GM23338 (cell line): ENCODE measurements at regions not wholly inside any gene's neighbourhood (a gene's known extent, or its start where the extent isn't known, plus 50 kb on each side); places are given as distances from the start of the nearest gene placed in this dataset.

Experiments
- ATAC-seq: fragments of 200-7000 bp; cut with Tn5 transposase; 3 replicates; pipeline ENCODE4 v1.9.1; 2020
- DNase-seq: peaks from one replicate; pipeline ENCODE4 v3.0.0-alpha.2; 2015; ENCODE audit warnings: low spot score
- H2AFZ ChIP-seq: fragments of 200-600 bp; sonication (generic); 2 replicates; pipeline ENCODE4 v1.8.0; 2016; ENCODE audit warnings: antibody characterized with exemption, mild to moderate bottlenecking, moderate library complexity
- H3F3A ChIP-seq: fragments of 200-600 bp; sonication (generic); replicated peaks from 2 replicates; pipeline ENCODE4 v1.8.0; 2017; ENCODE audit warnings: antibody characterized with exemption, mixed run types, low read depth
- H3K27ac ChIP-seq: fragments of 200-600 bp; sonication (generic); 2 replicates; pipeline ENCODE4 v1.6.1; 2016; ENCODE audit warnings: low read depth
- H3K27me3 ChIP-seq: fragments of 200-600 bp; sonication (generic); 2 replicates; pipeline ENCODE4 v1.8.0; 2016; ENCODE audit warnings: mild to moderate bottlenecking, mixed run types, moderate library complexity; ENCODE audit not compliant: insufficient read depth
- H3K36me3 ChIP-seq: fragments of 200-600 bp; sonication (generic); 2 replicates; pipeline ENCODE4 v1.8.0; 2016; ENCODE audit warnings: mild to moderate bottlenecking; ENCODE audit not compliant: insufficient read depth
- H3K4me1 ChIP-seq: fragments of 200-600 bp; sonication (generic); 2 replicates; pipeline ENCODE4 v1.8.0; 2016; ENCODE audit warnings: mild to moderate bottlenecking, moderate library complexity; ENCODE audit not compliant: insufficient read depth
- H3K4me2 ChIP-seq: fragments of 200-600 bp; sonication (generic); 2 replicates; pipeline ENCODE4 v1.7.1; 2017; ENCODE audit warnings: mixed run types
- H3K4me3 ChIP-seq: fragments of 200-600 bp; sonication (generic); 2 replicates; pipeline ENCODE4 v1.6.1; 2016; ENCODE audit warnings: mixed run types
- H3K79me2 ChIP-seq: fragments of 200-600 bp; sonication (generic); replicated peaks from 2 replicates; pipeline ENCODE4 v1.8.0; 2017; ENCODE audit warnings: mild to moderate bottlenecking; ENCODE audit not compliant: insufficient read depth
- H3K9me2 ChIP-seq: fragments of 200-600 bp; sonication (generic); 2 replicates; pipeline ENCODE4 v1.8.0; 2017; ENCODE audit not compliant: insufficient read depth
- H4K20me1 ChIP-seq: fragments of 200-600 bp; sonication (generic); replicated peaks from 2 replicates; pipeline ENCODE4 v1.8.0; 2017; ENCODE audit warnings: mild to moderate bottlenecking; ENCODE audit not compliant: insufficient read depth
- H3K27ac Mint-ChIP-seq: 2 replicates; pipeline ENCODE4 v1.8.0; 2020; ENCODE audit warnings: inconsistent platforms, mild to moderate bottlenecking, moderate library complexity, mixed read lengths
- H3K27me3 Mint-ChIP-seq: 3 replicates; pipeline ENCODE4 v1.8.0; 2022; ENCODE audit warnings: low read depth, mild to moderate bottlenecking, moderate library complexity, mixed read lengths, inconsistent platforms; ENCODE audit not compliant: insufficient read depth, poor library complexity
- H3K36me3 Mint-ChIP-seq: 3 replicates; pipeline ENCODE4 v1.8.0; 2021; ENCODE audit warnings: low read depth, mild to moderate bottlenecking, inconsistent platforms, moderate library complexity, mixed read lengths
- H3K4me1 Mint-ChIP-seq: 3 replicates; pipeline ENCODE4 v1.8.0; 2020; ENCODE audit warnings: mild to moderate bottlenecking, inconsistent platforms, mixed read lengths
- H3K4me3 Mint-ChIP-seq: 3 replicates; pipeline ENCODE4 v1.8.0; 2021; ENCODE audit warnings: moderate library complexity, mild to moderate bottlenecking, inconsistent platforms, mixed read lengths
- H3K9me3 Mint-ChIP-seq: 3 replicates; pipeline ENCODE4 v1.8.0; 2020; ENCODE audit warnings: moderate library complexity, mild to moderate bottlenecking, inconsistent platforms, mixed read lengths
- CREB1 ChIP-seq: fragments of 250-450 bp; sonication (Bioruptor Pico); IDR thresholded peaks from 2 replicates; pipeline ENCODE4 v1.5.0; 2020; ENCODE audit warnings: low read depth, mild to moderate bottlenecking, moderate library complexity
- EZH2 ChIP-seq: fragments of 200-600 bp; sonication (generic); IDR thresholded peaks from one replicate; pipeline ENCODE4 v1.8.0; 2017; ENCODE audit warnings: antibody characterized with exemption, mild to moderate bottlenecking, low read depth; ENCODE audit not compliant: unreplicated experiment
- EZH2phosphoT487 ChIP-seq: fragments of 200-600 bp; sonication (generic); IDR thresholded peaks from one replicate; pipeline ENCODE4 v1.8.1; 2018; ENCODE audit warnings: antibody characterized with exemption; ENCODE audit not compliant: unreplicated experiment
- JUNB ChIP-seq: IDR thresholded peaks from one replicate; pipeline ENCODE4 v1.6.1; 2016; ENCODE audit warnings: antibody characterized with exemption; ENCODE audit not compliant: unreplicated experiment
- NANOG ChIP-seq: IDR thresholded peaks from 2 replicates; pipeline ENCODE4 v1.6.1; 2016; ENCODE audit warnings: antibody characterized with exemption, borderline replicate concordance
- POLR2AphosphoS5 ChIP-seq: IDR thresholded peaks from 2 replicates; pipeline ENCODE4 v1.6.1; 2016; ENCODE audit warnings: antibody characterized with exemption, low read depth
- STAT1 ChIP-seq: IDR thresholded peaks from one replicate; pipeline ENCODE4 v1.6.1; 2016; ENCODE audit warnings: antibody characterized with exemption; ENCODE audit not compliant: unreplicated experiment
- ZNF114 ChIP-seq: fragments of 250-450 bp; sonication (Bioruptor Pico); IDR thresholded peaks from 2 replicates; pipeline ENCODE4 v1.5.0; 2020; ENCODE audit warnings: mild to moderate bottlenecking, moderate library complexity
- ZNF331 ChIP-seq: fragments of 250-450 bp; sonication (Bioruptor Pico); IDR thresholded peaks from 2 replicates; pipeline ENCODE4 v1.5.0; 2020; ENCODE audit warnings: low read depth, mild to moderate bottlenecking, moderate library complexity
- TF ChIP-seq, protein P1 (sequence below): fragments of 250-450 bp; sonication (Bioruptor Pico); IDR thresholded peaks from 2 replicates; pipeline ENCODE4 v1.5.0; 2020; ENCODE audit warnings: mild to moderate bottlenecking, moderate library complexity
- TF ChIP-seq, protein P2 (sequence below): IDR thresholded peaks from 2 replicates; pipeline ENCODE4 v1.6.1; 2016; ENCODE audit warnings: antibody characterized with exemption
- TF ChIP-seq, protein P3 (sequence below): IDR thresholded peaks from one replicate; pipeline ENCODE4 v1.6.1; 2018; ENCODE audit warnings: antibody characterized with exemption; ENCODE audit not compliant: unreplicated experiment
- TF ChIP-seq, protein P4 (sequence below), 2 experiments: fragments of 200-600 bp in 1 of 2; sonication (generic) in 1 of 2; conservative IDR thresholded peaks; 2 replicates each; pipeline versions ENCODE4 v1.5.1 to v1.6.1; 2016 to 2017; ENCODE audit warnings: antibody characterized with exemption in 2 of 2, low read depth in 2 of 2, mild to moderate bottlenecking in 2 of 2, moderate library complexity in 1 of 2

DNA sequence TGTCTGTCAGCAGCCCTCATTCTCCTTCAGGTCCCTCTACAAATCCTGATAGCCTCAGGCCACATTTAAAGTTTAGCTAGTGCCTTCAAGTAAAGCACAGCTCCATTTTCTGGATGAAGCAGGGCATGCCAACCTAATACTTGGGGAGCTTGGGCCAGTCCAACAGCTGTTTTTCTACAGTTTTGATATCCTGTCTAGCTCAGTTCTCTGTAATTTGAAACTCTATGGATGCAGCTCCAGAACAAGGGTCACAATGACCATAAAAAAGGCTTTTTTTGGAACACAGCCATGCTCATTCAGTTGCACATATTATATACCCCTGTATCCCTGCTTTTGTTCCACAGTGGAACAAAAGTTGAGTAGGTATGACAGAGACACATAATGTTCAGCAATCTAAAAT, 373.5 kb downstream of the SUCLG1 start:
- DNase-seq = no peak
- Histone ChIP-seq H3K27me3 (no peaks in the 10 kb centered on the region), H3K27ac (no peak overlapping the region), H3K9me2 (peaks cover 3% of the 10 kb centered on the region), H3F3A (no peaks in the 10 kb centered on the region), H3K4me3 (no peak overlapping the region), H2AFZ (no peak overlapping the region), H3K4me2 (no peak overlapping the region), H3K79me2 (no peaks in the 10 kb centered on the region), H3K4me1 (no peaks in the 10 kb centered on the region), H4K20me1 (no peaks in the 10 kb centered on the region), H3K36me3 (no peaks in the 10 kb centered on the region; the same call in 1 of the 2 replicates)
- no peaks in the 10 kb centered on the region; the same call in 2 of the 3 replicates for H3K9me3 Mint-ChIP-seq
- H3K36me3 Mint-ChIP-seq = no peaks in the 10 kb centered on the region
- ATAC-seq = no peak
- H3K27me3 Mint-ChIP-seq = no peaks in the 10 kb centered on the region
- H3K27ac Mint-ChIP-seq = no peak overlapping the region
- TF ChIP-seq, protein P1, sequence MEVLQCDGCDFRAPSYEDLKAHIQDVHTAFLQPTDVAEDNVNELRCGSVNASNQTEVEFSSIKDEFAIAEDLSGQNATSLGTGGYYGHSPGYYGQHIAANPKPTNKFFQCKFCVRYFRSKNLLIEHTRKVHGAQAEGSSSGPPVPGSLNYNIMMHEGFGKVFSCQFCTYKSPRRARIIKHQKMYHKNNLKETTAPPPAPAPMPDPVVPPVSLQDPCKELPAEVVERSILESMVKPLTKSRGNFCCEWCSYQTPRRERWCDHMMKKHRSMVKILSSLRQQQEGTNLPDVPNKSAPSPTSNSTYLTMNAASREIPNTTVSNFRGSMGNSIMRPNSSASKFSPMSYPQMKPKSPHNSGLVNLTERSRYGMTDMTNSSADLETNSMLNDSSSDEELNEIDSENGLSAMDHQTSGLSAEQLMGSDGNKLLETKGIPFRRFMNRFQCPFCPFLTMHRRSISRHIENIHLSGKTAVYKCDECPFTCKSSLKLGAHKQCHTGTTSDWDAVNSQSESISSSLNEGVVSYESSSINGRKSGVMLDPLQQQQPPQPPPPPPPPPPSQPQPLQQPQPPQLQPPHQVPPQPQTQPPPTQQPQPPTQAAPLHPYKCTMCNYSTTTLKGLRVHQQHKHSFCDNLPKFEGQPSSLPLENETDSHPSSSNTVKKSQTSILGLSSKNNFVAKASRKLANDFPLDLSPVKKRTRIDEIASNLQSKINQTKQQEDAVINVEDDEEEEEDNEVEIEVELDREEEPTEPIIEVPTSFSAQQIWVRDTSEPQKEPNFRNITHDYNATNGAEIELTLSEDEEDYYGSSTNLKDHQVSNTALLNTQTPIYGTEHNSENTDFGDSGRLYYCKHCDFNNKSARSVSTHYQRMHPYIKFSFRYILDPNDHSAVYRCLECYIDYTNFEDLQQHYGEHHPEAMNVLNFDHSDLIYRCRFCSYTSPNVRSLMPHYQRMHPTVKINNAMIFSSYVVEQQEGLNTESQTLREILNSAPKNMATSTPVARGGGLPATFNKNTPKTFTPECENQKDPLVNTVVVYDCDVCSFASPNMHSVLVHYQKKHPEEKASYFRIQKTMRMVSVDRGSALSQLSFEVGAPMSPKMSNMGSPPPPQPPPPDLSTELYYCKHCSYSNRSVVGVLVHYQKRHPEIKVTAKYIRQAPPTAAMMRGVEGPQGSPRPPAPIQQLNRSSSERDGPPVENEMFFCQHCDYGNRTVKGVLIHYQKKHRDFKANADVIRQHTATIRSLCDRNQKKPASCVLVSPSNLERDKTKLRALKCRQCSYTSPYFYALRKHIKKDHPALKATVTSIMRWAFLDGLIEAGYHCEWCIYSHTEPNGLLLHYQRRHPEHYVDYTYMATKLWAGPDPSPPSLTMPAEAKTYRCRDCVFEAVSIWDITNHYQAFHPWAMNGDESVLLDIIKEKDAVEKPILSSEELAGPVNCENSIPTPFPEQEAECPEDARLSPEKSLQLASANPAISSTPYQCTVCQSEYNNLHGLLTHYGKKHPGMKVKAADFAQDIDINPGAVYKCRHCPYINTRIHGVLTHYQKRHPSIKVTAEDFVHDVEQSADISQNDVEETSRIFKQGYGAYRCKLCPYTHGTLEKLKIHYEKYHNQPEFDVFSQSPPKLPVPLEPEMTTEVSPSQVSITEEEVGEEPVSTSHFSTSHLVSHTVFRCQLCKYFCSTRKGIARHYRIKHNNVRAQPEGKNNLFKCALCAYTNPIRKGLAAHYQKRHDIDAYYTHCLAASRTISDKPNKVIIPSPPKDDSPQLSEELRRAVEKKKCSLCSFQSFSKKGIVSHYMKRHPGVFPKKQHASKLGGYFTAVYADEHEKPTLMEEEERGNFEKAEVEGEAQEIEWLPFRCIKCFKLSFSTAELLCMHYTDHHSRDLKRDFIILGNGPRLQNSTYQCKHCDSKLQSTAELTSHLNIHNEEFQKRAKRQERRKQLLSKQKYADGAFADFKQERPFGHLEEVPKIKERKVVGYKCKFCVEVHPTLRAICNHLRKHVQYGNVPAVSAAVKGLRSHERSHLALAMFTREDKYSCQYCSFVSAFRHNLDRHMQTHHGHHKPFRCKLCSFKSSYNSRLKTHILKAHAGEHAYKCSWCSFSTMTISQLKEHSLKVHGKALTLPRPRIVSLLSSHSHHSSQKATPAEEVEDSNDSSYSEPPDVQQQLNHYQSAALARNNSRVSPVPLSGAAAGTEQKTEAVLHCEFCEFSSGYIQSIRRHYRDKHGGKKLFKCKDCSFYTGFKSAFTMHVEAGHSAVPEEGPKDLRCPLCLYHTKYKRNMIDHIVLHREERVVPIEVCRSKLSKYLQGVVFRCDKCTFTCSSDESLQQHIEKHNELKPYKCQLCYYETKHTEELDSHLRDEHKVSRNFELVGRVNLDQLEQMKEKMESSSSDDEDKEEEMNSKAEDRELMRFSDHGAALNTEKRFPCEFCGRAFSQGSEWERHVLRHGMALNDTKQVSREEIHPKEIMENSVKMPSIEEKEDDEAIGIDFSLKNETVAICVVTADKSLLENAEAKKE (CRISPR knock-in tag) = no peak
- TF ChIP-seq, protein P2, sequence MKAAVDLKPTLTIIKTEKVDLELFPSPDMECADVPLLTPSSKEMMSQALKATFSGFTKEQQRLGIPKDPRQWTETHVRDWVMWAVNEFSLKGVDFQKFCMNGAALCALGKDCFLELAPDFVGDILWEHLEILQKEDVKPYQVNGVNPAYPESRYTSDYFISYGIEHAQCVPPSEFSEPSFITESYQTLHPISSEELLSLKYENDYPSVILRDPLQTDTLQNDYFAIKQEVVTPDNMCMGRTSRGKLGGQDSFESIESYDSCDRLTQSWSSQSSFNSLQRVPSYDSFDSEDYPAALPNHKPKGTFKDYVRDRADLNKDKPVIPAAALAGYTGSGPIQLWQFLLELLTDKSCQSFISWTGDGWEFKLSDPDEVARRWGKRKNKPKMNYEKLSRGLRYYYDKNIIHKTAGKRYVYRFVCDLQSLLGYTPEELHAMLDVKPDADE = no peak
- no peak for TF ChIP-seq JUNB
- TF ChIP-seq ZNF114 = no peak
- no peak for TF ChIP-seq POLR2AphosphoS5
- TF ChIP-seq CREB1 (CRISPR knock-in tag) = no peak
- no peak for TF ChIP-seq STAT1
- TF ChIP-seq NANOG = no peak
- no peak for TF ChIP-seq EZH2phosphoT487
- TF ChIP-seq, protein P3, sequence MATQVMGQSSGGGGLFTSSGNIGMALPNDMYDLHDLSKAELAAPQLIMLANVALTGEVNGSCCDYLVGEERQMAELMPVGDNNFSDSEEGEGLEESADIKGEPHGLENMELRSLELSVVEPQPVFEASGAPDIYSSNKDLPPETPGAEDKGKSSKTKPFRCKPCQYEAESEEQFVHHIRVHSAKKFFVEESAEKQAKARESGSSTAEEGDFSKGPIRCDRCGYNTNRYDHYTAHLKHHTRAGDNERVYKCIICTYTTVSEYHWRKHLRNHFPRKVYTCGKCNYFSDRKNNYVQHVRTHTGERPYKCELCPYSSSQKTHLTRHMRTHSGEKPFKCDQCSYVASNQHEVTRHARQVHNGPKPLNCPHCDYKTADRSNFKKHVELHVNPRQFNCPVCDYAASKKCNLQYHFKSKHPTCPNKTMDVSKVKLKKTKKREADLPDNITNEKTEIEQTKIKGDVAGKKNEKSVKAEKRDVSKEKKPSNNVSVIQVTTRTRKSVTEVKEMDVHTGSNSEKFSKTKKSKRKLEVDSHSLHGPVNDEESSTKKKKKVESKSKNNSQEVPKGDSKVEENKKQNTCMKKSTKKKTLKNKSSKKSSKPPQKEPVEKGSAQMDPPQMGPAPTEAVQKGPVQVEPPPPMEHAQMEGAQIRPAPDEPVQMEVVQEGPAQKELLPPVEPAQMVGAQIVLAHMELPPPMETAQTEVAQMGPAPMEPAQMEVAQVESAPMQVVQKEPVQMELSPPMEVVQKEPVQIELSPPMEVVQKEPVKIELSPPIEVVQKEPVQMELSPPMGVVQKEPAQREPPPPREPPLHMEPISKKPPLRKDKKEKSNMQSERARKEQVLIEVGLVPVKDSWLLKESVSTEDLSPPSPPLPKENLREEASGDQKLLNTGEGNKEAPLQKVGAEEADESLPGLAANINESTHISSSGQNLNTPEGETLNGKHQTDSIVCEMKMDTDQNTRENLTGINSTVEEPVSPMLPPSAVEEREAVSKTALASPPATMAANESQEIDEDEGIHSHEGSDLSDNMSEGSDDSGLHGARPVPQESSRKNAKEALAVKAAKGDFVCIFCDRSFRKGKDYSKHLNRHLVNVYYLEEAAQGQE = no peak
- no peak for TF ChIP-seq ZNF331 (CRISPR knock-in tag)
- TF ChIP-seq EZH2 = no peak
- TF ChIP-seq, protein P4, sequence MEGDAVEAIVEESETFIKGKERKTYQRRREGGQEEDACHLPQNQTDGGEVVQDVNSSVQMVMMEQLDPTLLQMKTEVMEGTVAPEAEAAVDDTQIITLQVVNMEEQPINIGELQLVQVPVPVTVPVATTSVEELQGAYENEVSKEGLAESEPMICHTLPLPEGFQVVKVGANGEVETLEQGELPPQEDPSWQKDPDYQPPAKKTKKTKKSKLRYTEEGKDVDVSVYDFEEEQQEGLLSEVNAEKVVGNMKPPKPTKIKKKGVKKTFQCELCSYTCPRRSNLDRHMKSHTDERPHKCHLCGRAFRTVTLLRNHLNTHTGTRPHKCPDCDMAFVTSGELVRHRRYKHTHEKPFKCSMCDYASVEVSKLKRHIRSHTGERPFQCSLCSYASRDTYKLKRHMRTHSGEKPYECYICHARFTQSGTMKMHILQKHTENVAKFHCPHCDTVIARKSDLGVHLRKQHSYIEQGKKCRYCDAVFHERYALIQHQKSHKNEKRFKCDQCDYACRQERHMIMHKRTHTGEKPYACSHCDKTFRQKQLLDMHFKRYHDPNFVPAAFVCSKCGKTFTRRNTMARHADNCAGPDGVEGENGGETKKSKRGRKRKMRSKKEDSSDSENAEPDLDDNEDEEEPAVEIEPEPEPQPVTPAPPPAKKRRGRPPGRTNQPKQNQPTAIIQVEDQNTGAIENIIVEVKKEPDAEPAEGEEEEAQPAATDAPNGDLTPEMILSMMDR (conservative IDR thresholded peaks at IDR 0.05; ENCODE audit: low read depth in 2 of 2) = no peak
- 0 out of 3 replicates have a peak, but pooled peaks cover 2% of the 10 kb centered on the region for H3K4me1 Mint-ChIP-seq
- no peak overlapping the region for H3K4me3 Mint-ChIP-seq
